Ishikawa (cell line): ENCODE measurements at regions not wholly inside any gene's neighbourhood (a gene's known extent, or its start where the extent isn't known, plus 50 kb on each side); places are given as distances from the start of the nearest gene placed in this dataset.
A peak's percentile ranks its signal among the peaks of the same experiment; 100 is the strongest.

Experiments
- CEBPB ChIP-seq: IDR thresholded peaks from 2 replicates; pipeline ENCODE4 v1.6.1; 2012
- CREB1 ChIP-seq: IDR thresholded peaks from 2 replicates; pipeline ENCODE4 v1.6.1; 2012; ENCODE audit warnings: low read depth
- EGR1 ChIP-seq: IDR thresholded peaks from 2 replicates; pipeline ENCODE4 v1.6.1; 2012
- EP300 ChIP-seq: IDR thresholded peaks from 2 replicates; pipeline ENCODE4 v1.6.1; 2012; ENCODE audit warnings: borderline replicate concordance
- FOXM1 ChIP-seq: IDR thresholded peaks from 2 replicates; pipeline ENCODE4 v1.6.1; 2012; ENCODE audit warnings: low read depth, borderline replicate concordance
- MAX ChIP-seq: IDR thresholded peaks from 2 replicates; pipeline ENCODE4 v1.6.1; 2012
- NFIC ChIP-seq: IDR thresholded peaks from 2 replicates; pipeline ENCODE4 v1.6.1; 2012
- RAD21 ChIP-seq: IDR thresholded peaks from 2 replicates; pipeline ENCODE4 v1.6.1; 2012; ENCODE audit warnings: low read depth
- REST ChIP-seq: IDR thresholded peaks from 2 replicates; pipeline ENCODE4 v1.6.1; 2012; ENCODE audit warnings: low read depth, mild to moderate bottlenecking
- TAF1 ChIP-seq: IDR thresholded peaks from 2 replicates; pipeline ENCODE4 v1.6.1; 2012; ENCODE audit warnings: low read depth, mild to moderate bottlenecking
- TCF12 ChIP-seq: IDR thresholded peaks from 2 replicates; pipeline ENCODE4 v1.6.1; 2012; ENCODE audit warnings: low read depth
- TEAD4 ChIP-seq: IDR thresholded peaks from 2 replicates; pipeline ENCODE4 v1.6.1; 2012
- USF1 ChIP-seq: IDR thresholded peaks from 2 replicates; pipeline ENCODE4 v1.6.1; 2012
- YY1 ChIP-seq: IDR thresholded peaks from 2 replicates; pipeline ENCODE4 v1.6.1; 2012; ENCODE audit warnings: low read depth
- ZBTB7A ChIP-seq: IDR thresholded peaks from 2 replicates; pipeline ENCODE4 v1.6.1; 2012; ENCODE audit warnings: low read depth

GRCh38 chr10:118874171-118874570, 119.4 kb upstream of the CACUL1 start:
- TF ChIP-seq RAD21 (no peak), TEAD4 (no peak), ZBTB7A (no peak), NFIC (no peak), CREB1 (no peak), YY1 (no peak), USF1 (no peak), TAF1 (no peak), MAX (no peak)

- TF ChIP-seq NFIC = no peak
These were observed 120.3 kb upstream of the CACUL1 start for GRCh38 chr10:118875087-118875486.

GRCh38 chr10:118882741-118883140, 128.0 kb upstream of the CACUL1 start:
- TF ChIP-seq CREB1 (no peak), USF1 (no peak), REST (no peak), CEBPB (no peak), YY1 (no peak), MAX (no peak), TAF1 (no peak), FOXM1 (no peak), RAD21 (no peak), NFIC (no peak), TEAD4 (no peak), EP300 (no peak)

- TF ChIP-seq TEAD4 = no peak
- TF ChIP-seq NFIC = no peak
- TF ChIP-seq CEBPB = no peak
- no peak for TF ChIP-seq RAD21
- no peak for TF ChIP-seq ZBTB7A
- TF ChIP-seq EP300 = no peak
- no peak for TF ChIP-seq TCF12
- no peak for TF ChIP-seq CREB1
- no peak for TF ChIP-seq REST
- TF ChIP-seq MAX = no peak
- TF ChIP-seq YY1 = no peak
- TF ChIP-seq FOXM1 = no peak
- no peak for TF ChIP-seq USF1
- no peak for TF ChIP-seq TAF1
- no peak for TF ChIP-seq EGR1
These were observed 137.3 kb upstream of the NANOS1 start for GRCh38 chr10:118892255-118892654.

- TF ChIP-seq REST = peak; percentile 62
- TF ChIP-seq NFIC = no peak
- no peak for TF ChIP-seq EGR1
- TF ChIP-seq YY1 = no peak
These were observed 128.9 kb upstream of the NANOS1 start for GRCh38 chr10:118900617-118901016.
